HG03135 (cell line): ENCODE measurements at regions not wholly inside any gene's neighbourhood (a gene's known extent, or its start where the extent isn't known, plus 50 kb on each side); places are given as distances from the start of the nearest gene placed in this dataset.
"Not testable (repeated sequence)": the region's sequence is repeated elsewhere in the genome, so short reads cannot be mapped to it uniquely, and the experiment has no call there.

Experiments used
- ATAC-seq: cut with Tn5 transposase; IDR thresholded peaks from one replicate; pipeline ENCODE4 v1.9.1; 2021; ENCODE audit warnings: mild to moderate bottlenecking, moderate library complexity; ENCODE audit not compliant: unreplicated experiment

DNA sequence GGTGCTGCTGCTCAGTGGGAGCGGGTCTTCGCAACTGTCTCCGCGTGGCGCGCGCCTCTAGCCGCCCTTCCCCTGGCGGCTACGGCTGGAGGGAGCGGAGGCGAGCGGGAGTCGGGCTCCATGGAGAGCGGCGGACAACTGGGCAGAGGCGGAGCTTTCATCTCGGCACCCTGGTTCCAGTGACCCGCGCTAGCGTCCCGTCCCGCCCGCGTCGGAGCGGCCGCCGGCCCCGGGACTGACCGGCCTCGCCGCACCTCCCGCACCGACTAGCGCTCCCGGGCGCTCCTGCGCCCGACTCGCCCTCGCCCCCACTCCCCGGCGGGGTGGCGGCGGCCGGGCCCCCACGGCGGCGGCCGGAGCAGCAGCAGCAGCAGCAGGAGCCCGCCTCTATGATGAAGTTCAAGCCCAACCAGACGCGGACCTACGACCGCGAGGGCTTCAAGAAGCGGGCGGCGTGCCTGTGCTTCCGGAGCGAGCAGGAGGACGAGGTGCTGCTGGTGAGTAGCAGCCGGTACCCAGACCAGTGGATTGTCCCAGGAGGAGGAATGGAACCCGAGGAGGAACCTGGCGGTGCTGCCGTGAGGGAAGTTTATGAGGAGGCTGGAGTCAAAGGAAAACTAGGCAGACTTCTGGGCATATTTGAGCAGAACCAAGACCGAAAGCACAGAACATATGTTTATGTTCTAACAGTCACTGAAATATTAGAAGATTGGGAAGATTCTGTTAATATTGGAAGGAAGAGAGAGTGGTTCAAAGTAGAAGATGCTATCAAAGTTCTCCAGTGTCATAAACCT lies 69.2 kb upstream of the NOTCH2NLA start:
- peak; percentile 42 for ATAC-seq

- ATAC-seq: not testable (repeated sequence)
Measured at GRCh38 chr1:146292940-146293936, 64.4 kb upstream of the NOTCH2NLA start.

DNA sequence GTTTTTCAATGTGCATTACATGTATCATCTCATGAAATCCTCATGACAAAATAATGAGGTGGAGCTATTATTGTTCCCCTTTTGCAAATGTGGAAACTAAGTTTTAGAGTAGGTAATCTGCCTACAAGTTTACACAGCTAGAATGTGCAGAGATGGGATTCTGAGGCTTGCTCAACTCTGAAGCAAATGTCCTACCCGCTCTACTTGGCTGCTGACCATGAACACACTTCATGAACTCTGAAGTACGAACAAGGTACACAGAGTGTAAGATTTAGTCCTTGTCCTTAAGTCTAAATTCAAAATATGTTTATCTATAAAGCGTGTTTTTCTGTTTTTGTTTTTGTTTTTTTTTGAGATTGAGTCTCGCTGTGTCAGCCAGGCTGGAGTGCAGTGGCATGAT lies 63.6 kb upstream of the NOTCH2NLA start:
- not testable (repeated sequence) for ATAC-seq

DNA sequence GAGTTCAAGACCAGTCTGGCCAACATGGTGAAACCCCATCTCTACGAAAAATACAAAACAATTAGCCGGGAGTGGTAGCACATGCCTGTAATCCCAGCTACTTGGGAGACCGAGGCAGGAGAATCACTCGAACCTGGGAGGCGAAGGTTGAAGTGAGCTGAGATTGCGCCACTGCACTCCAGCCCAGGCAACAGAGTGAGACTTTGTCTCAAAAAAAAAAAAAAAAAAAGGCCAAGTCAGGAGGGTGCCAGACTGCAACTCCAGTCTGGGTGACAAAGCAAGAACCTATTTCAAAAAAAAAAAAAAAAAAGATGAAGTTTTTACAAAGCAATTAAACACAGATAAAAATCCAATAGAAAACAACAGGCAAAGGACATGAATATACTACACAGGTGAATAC lies 59.1 kb upstream of the NOTCH2NLA start:
- ATAC-seq: not testable (repeated sequence)

GRCh38 chr1:146284760-146285159 lies 55.9 kb upstream of the NOTCH2NLA start:
- not testable (repeated sequence) for ATAC-seq

DNA sequence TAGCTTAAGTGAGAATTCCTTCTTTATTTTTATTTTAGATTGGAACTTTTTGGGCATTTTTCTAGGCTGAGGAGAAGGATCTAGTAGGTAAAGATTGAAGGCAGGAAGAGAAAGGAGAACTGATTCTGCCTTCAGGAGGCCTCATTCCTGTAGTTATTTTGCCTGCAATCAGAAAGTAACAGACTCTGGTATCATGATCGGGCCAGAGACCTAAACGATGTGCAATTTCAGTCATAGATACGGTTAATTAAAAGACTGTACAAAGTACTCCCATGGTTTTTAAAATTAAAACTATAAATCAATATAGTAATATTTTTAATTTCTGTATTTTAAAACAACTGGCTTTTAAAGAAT lies 54.7 kb upstream of the NOTCH2NLA start:
- ATAC-seq: not testable (repeated sequence)

GRCh38 chr1:146282807-146283526 lies 54.1 kb upstream of the NOTCH2NLA start:
- peak; percentile 69 for ATAC-seq

GRCh38 chr1:146281522-146281921 lies 52.7 kb upstream of the NOTCH2NLA start:
- ATAC-seq: not testable (repeated sequence)

DNA sequence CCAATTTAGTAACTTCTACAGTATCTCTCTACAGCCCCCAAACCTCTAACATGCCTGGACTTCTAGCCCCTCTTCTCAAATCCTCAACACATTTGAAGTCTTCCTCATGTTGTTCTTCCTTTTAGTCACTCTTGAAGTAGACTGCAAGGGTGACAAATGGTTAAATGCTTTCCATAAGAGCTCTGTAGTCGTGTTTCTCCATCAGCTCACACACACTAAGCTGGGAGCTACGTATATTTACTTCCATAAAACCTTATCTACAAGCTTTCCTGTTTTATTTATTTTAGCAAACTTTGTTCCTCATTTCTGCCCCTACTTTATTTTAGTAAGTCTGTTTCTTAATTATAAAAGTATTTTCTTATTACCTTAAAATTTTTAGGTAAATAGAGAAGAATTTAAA lies 49.9 kb upstream of the NOTCH2NLA start:
- ATAC-seq: not testable (repeated sequence)
